GM10266 (cell line): ENCODE measurements at regions not wholly inside any gene's neighbourhood (a gene's known extent, or its start where the extent isn't known, plus 50 kb on each side); places are given as distances from the start of the nearest gene placed in this dataset.

Source experiments
- DNase-seq: peaks from one replicate; pipeline ENCODE4 v3.0.0; 2012; ENCODE audit errors: extremely low spot score
- CTCF ChIP-seq: IDR thresholded peaks from 2 replicates; pipeline ENCODE4 v1.5.1; 2012; ENCODE audit warnings: mild to moderate bottlenecking, low read depth; ENCODE audit not compliant: control insufficient read depth, insufficient read depth; ENCODE audit errors: missing control alignments

- no peak for DNase-seq
- TF ChIP-seq CTCF = no peak
Measured at GRCh38 chr6:23316931-23317330, 747.6 kb downstream of the HDGFL1 start.

GRCh38 chr6:23319582-23319981 lies 750.2 kb downstream of the HDGFL1 start:
- no peak for TF ChIP-seq CTCF
- no peak for DNase-seq

GRCh38 chr6:23320471-23321015 lies 751.2 kb downstream of the HDGFL1 start:
- no peak for DNase-seq
- TF ChIP-seq CTCF = no peak

GRCh38 chr6:23323897-23324296 lies 754.5 kb downstream of the HDGFL1 start:
- DNase-seq = no peak
- TF ChIP-seq CTCF = no peak

- no peak for TF ChIP-seq CTCF
- DNase-seq = no peak
Measured at GRCh38 chr6:23325065-23325464, 755.7 kb downstream of the HDGFL1 start.

- DNase-seq = no peak
- no peak for TF ChIP-seq CTCF
Measured at GRCh38 chr6:23327621-23328020, 758.3 kb downstream of the HDGFL1 start.

GRCh38 chr6:23329086-23329485 lies 759.7 kb downstream of the HDGFL1 start:
- DNase-seq = no peak
- TF ChIP-seq CTCF = no peak
